OCI-LY3 (cell line): ENCODE measurements at regions not wholly inside any gene's neighbourhood (a gene's known extent, or its start where the extent isn't known, plus 50 kb on each side); places are given as distances from the start of the nearest gene placed in this dataset.

Experiments
- CTCF ChIP-seq: fragments of 200-600, 300-600 bp; sonication (generic); IDR thresholded peaks from 2 replicates; pipeline ENCODE4 v1.5.1; 2014; ENCODE audit warnings: antibody characterized with exemption, low read length, low read depth
- EZH2phosphoT487 ChIP-seq: fragments of 200-600 bp; shearing (Covaris generic); IDR thresholded peaks from 2 replicates; pipeline ENCODE4 v1.6.1; 2018; ENCODE audit warnings: antibody characterized with exemption, mixed run types, low read depth

GRCh38 chr9:99745085-99745484 is 76.6 kb upstream of the NR4A3 start:
- TF ChIP-seq CTCF (no peak), EZH2phosphoT487 (no peak)
